ENCODE measurements at regions not wholly inside any gene's neighbourhood (a gene's known extent, or its start where the extent isn't known, plus 50 kb on each side); places are given as distances from the start of the nearest gene placed in this dataset.

- no peak for TF ChIP-seq CTCF (IDR thresholded peaks at IDR 0.05)
- TF ChIP-seq JUN (IDR thresholded peaks at IDR 0.05): no peak
- TF ChIP-seq POLR2A (IDR thresholded peaks at IDR 0.05; ENCODE audit: low read length): no peak
- TF ChIP-seq EP300 (IDR thresholded peaks at IDR 0.05): no peak
- TF ChIP-seq CHD4 (IDR thresholded peaks at IDR 0.05; ENCODE audit: borderline replicate concordance): no peak
- TF ChIP-seq MAX (IDR thresholded peaks at IDR 0.05): no peak
- no peak for TF ChIP-seq CBX2 (IDR thresholded peaks at IDR 0.05; ENCODE audit: borderline replicate concordance, low read depth)
- no peak for TF ChIP-seq ZC3H11A (IDR thresholded peaks at IDR 0.05)
- no peak for TF ChIP-seq JUNB (IDR thresholded peaks at IDR 0.05)
- no peak for TF ChIP-seq RCOR1 (IDR thresholded peaks at IDR 0.05; ENCODE audit: low read depth, low read length)
- TF ChIP-seq ZFP36 (IDR thresholded peaks at IDR 0.05; ENCODE audit: borderline replicate concordance, partially characterized antibody): no peak
These were observed 123.2 kb downstream of the MAB21L3 start for GRCh38 chr1:116234429-116234828.
